Fibroblast of skin of right biceps (primary cell): ENCODE measurements at regions not wholly inside any gene's neighbourhood (a gene's known extent, or its start where the extent isn't known, plus 50 kb on each side); places are given as distances from the start of the nearest gene placed in this dataset.
A peak's percentile ranks its signal among the peaks of the same experiment; 100 is the strongest.

Experiments used
- DNase-seq: peaks from one replicate; pipeline ENCODE4 v3.0.0-alpha.2; 2013

DNA sequence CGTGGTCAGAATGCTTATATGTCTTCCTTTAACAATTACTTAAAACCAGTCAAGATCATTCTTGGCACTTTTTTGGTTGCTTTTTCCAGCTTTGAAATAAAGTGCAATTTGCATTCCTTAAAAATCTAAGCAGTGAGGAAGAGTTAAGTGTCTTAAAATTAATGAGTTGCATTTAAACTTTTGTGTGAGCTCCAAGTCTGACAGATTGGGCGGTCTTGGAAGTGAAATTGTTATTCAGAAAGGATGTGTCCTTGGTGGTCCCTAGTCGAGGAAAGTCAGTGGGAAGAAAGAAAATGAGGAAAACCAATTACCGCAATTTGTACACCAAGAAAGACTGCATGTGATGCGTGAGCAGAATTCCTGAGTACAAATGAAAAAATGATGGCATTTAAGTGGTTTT lies 132.5 kb downstream of the HHIPL2 start:
- DNase-seq = no peak

- DNase-seq = no peak
Measured at GRCh38 chr1:222413991-222414549, 133.8 kb downstream of the HHIPL2 start.

DNA sequence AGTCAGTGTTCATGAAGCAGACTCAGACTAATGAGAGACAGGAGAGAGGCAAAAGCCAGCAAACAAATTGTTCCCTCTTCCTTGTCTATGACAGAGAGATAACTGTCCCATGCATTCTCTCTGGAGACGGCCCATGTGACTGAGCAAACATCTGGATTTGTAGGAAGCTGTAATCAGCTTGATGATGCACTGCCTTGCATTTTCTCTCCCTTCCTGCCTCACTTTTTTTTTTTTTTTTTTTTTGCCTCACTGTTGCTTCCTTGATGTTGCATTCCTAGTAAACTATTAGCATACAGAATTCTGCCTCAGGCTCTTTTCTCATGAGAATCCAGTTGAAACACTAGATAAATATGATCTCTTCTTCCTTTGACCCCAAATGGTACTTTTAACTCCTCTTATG lies 134.5 kb downstream of the HHIPL2 start:
- DNase-seq = no peak

- no peak for DNase-seq
Measured at GRCh38 chr1:222404710-222405109, 143.2 kb downstream of the HHIPL2 start.

GRCh38 chr1:222399197-222399596 lies 148.7 kb downstream of the HHIPL2 start:
- DNase-seq = no peak

DNA sequence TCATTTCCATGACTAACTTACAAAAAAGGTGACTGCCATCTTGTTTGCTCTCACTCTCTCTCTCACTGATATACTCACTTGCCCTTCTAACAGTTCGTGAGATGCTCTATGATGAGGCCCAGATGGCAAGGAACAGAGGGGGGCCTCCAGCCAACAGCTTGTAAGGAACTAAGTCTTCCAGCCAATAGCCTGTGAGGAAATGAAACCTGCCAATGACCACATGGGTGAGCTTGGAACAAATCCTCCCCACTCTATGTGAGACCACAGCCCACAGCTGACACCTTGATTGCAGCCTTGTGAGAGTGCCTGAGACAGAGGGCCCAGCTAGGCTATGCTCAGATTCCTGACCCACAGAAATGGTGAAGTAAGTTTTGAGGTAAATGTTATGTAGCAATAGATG lies 153.7 kb downstream of the HHIPL2 start:
- DNase-seq = no peak

DNA sequence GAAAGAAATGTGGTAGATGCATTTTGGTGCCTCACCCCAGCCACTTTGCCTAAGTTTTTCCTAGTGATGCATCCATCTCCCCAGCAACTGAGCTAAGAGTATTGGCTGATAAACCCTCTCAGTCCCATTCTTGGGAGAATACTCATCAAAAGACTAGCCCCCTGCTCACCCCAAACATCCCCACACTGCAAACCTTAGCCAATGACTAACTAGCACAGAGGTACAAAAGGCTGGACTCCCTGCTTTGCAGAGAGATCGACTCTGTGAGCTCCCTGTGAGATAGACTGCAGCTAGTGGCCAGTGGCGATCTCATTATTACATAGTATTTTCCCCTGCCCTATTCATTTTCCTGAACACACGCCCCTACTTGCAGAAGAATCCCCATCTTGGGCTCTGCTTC lies 155.3 kb downstream of the HHIPL2 start:
- peak; percentile 92 for DNase-seq

DNA sequence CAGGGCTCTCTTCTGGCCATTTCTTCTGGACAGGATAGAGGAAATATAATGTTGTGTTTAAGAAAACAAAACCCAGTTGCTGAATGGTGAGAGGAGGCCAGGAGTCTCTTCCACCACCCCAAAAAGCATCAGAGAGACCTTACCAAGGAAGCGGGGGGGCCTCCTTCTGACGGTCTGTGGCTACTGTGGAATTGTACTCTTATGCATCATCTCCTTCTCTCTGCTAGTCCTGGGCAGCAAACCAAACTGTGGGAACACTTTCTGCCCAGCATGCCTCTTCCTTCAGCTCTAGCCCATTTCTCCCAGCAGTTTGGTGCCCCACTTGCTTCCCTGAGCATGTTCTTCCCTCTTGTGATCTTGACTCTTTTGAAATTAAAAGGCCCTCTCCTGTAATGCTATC lies 157.7 kb downstream of the HHIPL2 start:
- DNase-seq = peak; percentile 81

DNA sequence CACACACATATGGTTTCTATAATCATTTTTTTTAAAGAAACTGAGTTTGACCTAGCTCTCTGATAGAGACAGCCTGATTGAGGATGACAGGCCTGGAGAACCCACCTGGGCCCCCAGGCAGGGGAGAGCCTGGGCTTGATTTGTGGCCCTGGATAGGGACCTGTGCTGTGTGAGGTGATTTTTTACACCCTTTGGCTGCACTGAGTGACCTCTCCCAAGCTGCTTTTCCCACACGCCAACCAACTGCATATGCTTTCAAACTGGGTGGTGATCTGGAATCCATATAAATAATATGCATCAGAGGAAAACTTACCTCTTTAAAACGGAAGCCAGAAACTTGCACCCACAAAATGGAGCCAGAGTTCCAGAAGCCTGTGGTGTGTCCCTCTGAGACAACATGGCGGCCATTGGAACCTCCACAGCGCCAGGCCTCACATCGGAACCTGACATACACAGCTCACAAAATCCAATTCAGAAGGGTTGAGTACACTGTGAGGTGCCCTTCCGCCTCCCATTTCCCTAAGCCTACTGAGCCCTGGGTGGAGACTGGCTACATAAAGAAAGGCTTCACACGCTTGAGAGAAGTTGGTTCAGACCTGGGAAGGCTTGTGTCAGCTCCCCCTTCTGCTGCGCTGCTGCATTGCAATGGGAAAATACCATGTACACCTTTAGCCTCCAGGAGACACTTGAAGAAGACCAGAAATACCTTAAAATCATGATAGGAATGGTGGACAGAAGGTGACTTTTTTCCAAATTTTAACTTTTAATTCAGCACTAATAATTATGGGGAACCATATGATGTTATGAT lies 160.7 kb downstream of the HHIPL2 start:
- DNase-seq = no peak

DNA sequence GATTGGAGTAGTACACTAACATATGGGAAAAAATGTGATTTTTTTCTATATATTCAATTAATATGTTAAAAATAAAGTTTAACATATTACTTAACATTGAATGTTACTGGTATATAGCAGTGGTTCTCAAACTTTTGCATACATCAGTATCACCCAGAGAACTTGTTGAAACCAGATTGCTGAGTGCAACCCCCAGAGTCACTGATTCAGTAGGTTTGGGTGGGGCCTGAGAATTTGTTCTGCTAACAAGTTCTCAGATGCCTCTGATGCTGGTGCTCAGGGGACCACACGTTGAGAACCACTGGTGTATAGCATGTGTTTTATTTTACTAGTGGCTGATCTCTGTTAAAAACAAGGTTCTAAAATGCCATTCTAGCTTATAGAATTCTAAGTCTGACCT lies 161.9 kb downstream of the HHIPL2 start:
- no peak for DNase-seq

DNA sequence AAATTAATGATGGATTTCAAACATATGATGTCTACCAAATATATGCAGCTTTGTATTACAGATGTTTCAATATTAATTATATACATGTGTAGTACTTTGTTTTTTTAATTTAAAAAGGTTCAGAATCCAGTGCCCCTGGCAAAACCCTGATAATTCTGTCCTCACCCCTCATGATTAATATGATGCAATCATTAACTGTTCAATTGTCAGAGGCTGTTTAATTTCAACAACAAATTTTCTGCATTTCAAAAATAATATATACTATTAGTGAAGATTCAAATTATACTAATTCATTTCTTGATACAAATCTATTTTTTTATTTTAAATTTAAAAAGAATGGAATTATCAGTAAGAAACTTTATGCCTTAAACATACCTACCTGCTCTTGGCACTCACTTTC lies 162.6 kb downstream of the HHIPL2 start:
- DNase-seq = no peak

DNA sequence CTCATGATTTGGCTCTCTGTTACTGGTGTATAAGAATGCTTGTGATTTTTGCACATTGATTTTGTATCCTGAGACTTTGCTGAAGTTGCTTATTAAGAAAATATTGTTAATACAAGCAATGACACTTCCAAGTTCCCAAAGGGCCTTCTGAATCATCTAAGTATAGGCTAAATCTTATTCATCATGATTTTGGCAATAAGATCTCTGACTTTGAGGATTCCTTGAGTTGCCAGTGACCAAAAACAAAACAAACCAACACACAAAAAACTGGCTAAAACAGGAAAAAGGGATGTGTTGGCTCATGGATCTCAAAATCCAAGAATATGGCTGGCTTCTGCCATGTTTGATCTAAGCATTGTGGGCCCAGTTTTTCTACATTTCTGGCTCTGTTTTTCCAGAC lies 163.4 kb downstream of the HHIPL2 start:
- DNase-seq = no peak

DNA sequence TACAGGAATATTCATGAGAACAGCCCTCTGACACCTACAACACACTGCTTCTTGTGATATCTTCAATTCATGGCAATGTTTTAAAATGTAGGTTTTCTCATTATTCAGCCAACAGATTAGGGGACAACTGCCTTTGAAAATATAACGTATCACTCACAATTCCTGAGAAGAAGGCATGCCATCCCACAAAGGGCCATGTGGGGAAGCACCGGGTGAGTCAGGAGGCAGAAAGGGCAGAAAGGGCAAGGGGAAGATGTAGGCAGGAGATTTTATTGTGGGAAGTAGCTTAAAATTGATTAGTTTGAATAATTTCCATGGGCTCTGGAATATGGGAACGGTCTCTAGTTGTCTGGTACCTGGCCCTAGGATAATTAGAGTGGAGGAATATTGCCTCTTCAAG lies 165.7 kb downstream of the HHIPL2 start:
- DNase-seq = no peak

GRCh38 chr1:222377428-222378088 lies 170.3 kb downstream of the HHIPL2 start:
- peak; percentile 37 for DNase-seq

DNA sequence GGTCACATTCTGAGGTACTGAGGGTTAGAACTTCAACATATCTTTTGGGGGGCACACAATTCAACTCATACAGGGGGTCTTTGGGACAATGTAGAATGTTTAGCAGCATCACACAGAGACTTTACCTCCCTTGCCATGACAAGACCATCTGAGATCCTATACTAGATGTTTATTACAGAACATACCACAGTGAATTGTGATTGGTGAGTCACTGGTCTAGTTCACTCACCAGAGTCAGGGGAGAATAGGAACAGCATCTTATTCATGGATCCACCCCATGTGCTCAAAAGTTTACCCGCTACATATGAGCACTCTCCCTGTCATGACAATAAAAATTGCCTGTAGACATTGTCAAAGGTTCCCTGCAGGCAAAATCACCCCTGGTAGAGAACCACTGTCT lies 171.1 kb downstream of the HHIPL2 start:
- DNase-seq = peak; percentile 68

- peak; percentile 88 for DNase-seq
Measured at GRCh38 chr1:222375701-222376100, 172.2 kb downstream of the HHIPL2 start.

DNA sequence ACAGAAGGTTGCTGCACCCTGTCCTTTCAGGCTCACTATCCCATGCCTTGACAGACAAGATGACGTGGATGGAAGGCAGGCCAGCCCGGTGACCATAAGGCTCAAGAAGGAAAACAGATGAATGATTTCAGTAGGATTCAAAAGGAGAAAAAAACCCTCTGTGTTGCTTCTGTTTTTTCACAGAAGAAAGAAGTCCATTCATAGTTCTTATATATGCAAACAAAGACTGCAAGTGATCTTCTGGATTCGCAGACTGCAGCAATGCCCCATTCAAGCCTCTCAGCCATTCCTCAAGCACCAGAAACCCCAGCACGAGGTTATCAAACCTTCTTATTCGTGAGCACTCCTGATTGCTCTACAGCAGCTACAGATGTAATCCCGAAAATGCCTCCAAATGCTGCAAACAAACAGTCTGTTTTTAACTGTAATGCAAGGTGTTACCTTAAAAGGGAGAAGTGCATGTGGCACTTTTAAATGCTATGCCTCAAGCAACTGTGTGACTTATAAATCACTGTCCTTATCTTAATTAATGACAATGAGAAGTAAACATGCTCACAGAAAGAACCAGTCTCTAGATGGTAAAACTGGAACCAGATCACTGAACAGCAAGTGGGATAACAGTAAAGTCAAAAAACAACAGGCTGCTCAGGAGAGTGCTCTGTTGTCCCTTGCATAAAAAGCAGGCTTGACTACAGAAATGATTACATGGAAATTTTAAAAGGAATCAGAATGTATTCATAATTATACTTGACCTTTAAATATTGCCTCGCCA lies 173.9 kb downstream of the HHIPL2 start:
- no peak for DNase-seq

GRCh38 chr1:222373216-222373615 lies 174.7 kb downstream of the HHIPL2 start:
- no peak for DNase-seq

- peak; percentile 74 for DNase-seq
Measured at GRCh38 chr1:222372221-222372620, 175.7 kb downstream of the HHIPL2 start.

GRCh38 chr1:222370913-222371675 lies 176.8 kb downstream of the HHIPL2 start:
- DNase-seq = peak; percentile 99

- DNase-seq = peak; percentile 91
Measured at GRCh38 chr1:222370081-222370912, 177.6 kb downstream of the HHIPL2 start.

DNA sequence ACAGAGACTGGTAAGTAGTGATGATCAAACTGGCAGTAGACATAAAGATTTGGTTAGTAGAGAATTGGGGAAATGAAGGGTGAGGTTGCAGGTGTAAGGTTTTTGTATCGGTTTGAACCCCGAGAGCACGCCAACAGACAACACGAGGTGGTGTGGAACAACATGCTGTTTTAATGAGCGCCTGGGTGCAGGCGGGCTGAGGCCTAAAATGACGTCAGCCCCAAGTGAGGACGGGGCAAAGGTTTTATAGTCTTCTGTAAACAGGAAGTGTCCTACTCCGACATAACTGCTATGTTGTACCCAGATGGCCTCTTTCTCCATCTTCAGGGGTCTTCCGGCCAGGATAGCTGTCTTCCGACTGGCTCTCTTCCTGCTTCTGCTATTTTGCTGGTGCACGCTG lies 178.8 kb downstream of the HHIPL2 start:
- no peak for DNase-seq
